NCI-H146 treated with DMSO at 0.1 percent for 48 hours (cell line): ENCODE measurements at regions not wholly inside any gene's neighbourhood (a gene's known extent, or its start where the extent isn't known, plus 50 kb on each side); places are given as distances from the start of the nearest gene placed in this dataset.

Experiments
- DNase-seq: peaks from one replicate; lab custom pipeline; 2025; ENCODE audit not compliant: unreplicated experiment; lab: John Stamatoyannopoulos, UW

GRCh38 chr5:8376478-8376877 is 507.5 kb downstream of the MTRR start:
- no peak for DNase-seq

DNA sequence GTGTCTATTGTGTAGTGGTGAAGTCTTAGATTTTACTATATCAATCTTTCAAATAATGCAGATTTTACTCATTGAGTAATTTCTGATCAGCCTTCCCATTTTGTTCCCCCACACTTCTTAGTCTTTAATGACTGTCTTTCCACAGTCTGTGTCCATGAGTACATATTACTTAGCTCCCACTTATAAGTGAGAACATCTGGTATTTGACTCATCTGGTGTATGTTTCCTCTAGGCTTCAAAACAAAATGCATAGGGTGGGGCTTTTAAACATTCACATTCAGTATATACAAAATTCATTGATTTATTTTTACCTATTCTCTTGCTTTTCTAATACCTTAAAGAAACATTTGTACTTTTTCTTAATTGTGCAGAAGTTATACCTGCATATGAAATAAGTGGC is 513.0 kb downstream of the MTRR start:
- no peak for DNase-seq

- DNase-seq, result no peak
These were observed 513.5 kb downstream of the MTRR start for GRCh38 chr5:8382456-8382855.

- no peak for DNase-seq
These were observed 514.7 kb downstream of the MTRR start for GRCh38 chr5:8383616-8384015.

GRCh38 chr5:8386719-8387288 is 517.9 kb downstream of the MTRR start:
- no peak for DNase-seq

- no peak for DNase-seq
These were observed 523.0 kb downstream of the MTRR start for GRCh38 chr5:8391911-8392310.

DNA sequence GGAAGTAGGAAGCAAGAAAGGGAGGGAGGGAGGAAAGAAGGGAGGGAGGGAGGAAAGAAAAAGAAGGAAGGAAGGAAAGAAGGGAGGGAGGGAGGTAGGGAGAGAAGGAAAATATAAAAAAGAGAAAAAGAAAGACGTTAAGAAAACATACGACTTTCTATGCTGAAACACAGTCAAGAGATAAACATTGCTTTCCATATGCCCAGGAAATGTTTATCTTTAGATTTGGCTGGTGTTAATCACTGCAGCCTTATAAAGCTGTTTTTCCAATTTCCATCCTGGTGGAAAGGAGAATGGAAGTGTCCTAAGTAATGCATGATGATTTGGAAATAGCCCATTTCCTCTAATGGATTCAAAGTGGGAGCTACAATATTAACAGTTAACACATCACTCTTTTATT is 524.3 kb downstream of the MTRR start:
- no peak for DNase-seq

- no peak for DNase-seq
These were observed 526.0 kb downstream of the MTRR start for GRCh38 chr5:8394965-8395364.

- no peak for DNase-seq
These were observed 527.3 kb downstream of the MTRR start for GRCh38 chr5:8396246-8396645.

DNA sequence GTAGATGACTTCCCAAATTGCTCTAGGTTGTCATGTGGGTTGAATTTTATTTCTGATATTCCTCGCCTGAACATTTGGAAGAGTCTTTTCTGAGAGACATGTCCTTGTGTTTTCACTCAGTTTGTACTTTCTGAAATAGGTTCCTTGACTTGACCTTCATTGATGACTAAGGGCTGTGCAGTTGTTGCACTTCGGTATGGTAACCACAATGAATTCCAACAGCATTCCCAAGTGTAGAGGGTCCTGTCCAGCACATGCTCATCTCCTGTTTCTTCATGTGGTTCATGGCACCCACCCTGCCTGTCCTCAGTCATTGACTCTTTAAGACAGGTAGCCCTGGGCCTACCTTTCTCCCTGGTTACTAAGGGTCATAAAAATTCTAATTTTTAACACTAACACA is 527.8 kb downstream of the MTRR start:
- no peak for DNase-seq

GRCh38 chr5:8399471-8399870 is 530.5 kb downstream of the MTRR start:
- no peak for DNase-seq

GRCh38 chr5:8408258-8408657 is 539.3 kb downstream of the MTRR start:
- DNase-seq, result no peak

DNA sequence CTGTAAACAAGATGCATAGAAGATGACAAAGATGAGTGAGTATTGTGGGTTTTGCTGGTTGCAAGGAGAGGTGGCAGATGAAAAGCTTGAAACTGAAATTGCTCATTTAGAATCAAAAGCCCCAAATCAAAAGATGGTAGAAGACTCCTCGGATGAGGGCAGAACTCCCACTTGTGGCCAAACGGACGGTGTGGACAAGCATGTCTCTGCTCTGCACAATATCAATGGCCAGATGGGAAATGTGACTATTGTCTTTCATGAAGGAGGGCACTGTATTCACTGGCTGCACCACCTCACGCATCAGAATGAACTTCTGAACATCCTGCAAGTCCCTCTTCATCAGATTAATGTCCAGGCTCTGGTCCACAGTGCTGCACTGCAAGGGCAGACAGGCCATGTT is 541.7 kb downstream of the MTRR start:
- no peak for DNase-seq

- no peak for DNase-seq
These were observed 545.0 kb downstream of the MTRR start for GRCh38 chr5:8413975-8414374.

DNA sequence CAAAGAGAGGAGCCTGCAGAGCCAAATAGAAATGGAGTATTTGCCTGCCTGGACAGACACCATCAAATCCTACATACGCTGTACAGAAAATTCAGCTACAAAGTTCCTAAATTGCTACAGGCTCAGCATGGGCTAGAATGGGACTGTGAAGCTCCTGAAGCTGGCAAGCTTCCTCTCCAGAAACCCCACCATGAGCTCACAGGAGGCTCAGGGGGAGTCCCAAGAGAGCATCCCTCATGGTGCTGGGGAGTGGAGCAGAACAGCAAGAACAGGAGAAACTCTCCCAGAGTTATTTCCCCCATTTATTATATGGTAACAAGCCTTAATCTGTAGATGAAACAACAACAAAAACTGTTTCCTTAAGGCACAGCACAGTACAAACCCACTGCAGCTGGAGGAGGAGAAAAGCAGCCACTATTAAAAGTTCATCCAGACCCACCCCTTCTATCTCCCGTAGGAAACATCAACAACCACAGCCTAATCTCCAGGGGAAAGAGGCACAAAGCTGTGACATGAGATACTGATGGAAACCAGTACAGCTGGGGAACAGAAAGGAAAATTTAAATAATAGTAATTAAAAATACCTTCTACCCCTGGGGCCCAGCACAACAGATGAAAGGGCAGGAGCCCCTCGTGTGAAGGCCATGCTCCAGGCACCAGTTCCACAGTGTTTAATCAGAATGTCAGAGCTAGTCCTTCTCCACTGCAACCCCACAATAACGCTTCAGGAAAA is 548.5 kb downstream of the MTRR start:
- DNase-seq, result no peak

DNA sequence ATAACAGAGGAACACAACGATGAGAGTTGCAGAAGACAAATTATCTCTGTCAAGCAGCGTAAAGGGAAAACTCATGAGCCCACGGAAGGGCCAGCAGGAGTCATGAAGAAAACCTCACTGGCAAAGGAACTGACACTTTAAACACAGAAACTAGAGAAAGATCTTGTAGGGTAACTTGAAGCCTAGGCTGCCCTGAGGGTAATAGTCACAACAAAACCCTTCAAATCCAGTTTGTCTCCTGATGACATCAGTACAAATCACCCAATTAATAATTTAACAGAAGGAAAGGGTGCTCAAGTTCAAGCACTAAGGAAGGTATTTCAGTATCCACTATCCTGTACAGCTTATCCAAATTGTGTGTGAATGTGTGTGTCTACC is 549.1 kb downstream of the MTRR start:
- no peak for DNase-seq

GRCh38 chr5:8429778-8430758 is 561.1 kb downstream of the MTRR start:
- DNase-seq, result no peak

DNA sequence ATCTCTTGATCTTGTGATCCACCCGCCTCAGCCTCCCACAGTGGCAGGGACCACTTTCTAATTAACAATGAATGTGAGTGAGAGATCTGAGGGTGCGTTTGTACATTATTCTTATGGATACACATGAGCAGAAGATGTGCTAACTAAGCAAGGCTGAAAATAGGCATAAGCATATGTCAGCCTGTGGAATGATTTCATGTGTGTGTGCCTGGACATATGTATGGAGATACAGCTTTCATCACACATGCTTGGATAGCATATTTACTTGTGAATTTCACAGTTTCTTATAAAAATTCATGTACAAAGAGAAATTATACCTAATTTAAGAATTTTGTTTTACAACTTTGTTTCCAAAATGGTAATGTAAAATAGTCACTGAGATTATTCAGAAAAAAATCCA is 565.6 kb downstream of the MTRR start:
- DNase-seq, result no peak

DNA sequence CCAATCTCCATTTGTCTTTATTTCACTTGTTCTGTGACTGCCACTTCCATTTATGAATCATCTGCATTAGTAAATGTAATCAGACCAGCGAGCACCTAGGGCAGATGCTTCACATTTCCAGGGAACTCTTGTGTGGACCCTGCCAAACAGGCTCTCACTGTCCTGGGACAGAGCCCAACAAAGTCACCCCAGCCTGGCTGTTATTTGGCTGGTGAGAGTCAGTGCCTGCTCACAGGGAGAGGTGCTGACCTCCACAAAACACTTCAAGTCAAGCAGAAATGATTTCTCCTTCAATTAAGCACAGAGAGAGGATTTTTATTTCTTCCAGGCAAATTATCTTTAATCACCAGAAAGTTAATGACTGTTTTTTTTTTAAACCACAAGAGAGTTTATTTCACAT is 568.0 kb downstream of the MTRR start:
- DNase-seq, result no peak

DNA sequence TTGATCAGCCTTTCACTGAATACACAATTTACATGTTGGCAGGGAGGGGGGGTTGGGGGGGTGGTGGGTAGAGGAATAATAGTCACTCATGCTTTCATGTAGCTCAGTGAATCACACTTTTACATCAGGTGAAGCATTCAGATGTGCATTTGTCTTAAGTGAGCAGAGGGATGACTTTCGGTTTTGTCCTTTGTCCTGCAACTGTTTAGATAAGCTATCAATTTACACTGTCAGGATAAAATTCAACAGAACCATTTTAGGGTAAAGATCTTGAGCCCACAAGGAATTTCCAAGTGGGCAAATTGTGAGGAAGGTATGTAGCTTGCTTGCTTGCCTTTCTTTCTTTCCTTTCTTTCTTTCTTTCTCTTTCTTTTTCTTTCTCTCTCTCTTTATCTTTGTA is 576.2 kb downstream of the MTRR start:
- DNase-seq, result no peak

GRCh38 chr5:8446179-8446578 is 577.2 kb downstream of the MTRR start:
- DNase-seq, result no peak

- DNase-seq, result no peak
These were observed 587.9 kb downstream of the MTRR start for GRCh38 chr5:8456846-8457186.
